GM23248 (cell line): ENCODE measurements at regions not wholly inside any gene's neighbourhood (a gene's known extent, or its start where the extent isn't known, plus 50 kb on each side); places are given as distances from the start of the nearest gene placed in this dataset.

Experiments
- EZH2 ChIP-seq: fragments of 200-600 bp; sonication (generic); IDR thresholded peaks from 2 replicates; pipeline ENCODE4 v1.6.1; 2018; ENCODE audit warnings: antibody characterized with exemption, mild to moderate bottlenecking; ENCODE audit not compliant: insufficient read depth, poor library complexity, severe bottlenecking
- EZH2phosphoT487 ChIP-seq: fragments of 200-600 bp; sonication (generic); IDR thresholded peaks from 2 replicates; pipeline ENCODE4 v1.6.1; 2018; ENCODE audit warnings: antibody characterized with exemption, moderate library complexity, mild to moderate bottlenecking, low read depth; ENCODE audit not compliant: insufficient read depth

DNA sequence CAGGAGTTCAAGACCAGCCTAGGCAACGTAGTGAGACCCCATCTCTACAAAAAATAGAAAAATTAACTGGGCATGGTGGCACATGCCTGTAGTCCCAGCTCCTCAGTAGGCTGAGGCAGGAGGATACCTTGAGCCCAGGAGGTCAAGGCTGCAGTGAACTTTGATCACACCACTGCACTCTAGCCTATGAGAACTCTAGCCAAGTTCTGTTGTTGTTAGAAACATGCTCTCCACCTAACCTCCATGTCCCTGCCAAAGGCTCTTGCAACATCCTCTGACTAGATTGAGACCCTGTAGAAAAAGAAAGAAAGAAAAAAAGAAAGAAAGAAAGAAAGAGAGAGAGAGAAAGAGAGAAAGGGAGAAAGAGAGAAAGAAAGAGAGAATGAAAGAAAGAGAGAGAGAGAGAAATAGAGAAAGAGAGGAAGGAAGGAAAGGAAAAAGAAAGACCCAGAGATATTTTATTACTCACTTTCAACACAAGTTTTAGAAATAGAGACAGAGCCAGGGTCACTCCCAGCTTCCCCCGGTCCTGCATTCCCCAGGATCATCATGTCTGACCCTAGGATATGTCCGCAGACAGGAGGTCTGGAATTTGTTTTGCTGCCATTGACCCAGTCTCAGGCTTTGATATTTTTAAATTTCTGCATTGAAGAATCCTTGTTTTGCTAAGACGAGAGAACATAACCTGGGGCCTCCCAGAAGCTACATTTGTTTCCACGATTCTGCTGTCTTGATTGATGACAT, 376.5 kb upstream of the CDH5 start:
- TF ChIP-seq EZH2 (no peak), EZH2phosphoT487 (no peak)
